Osteoblast (primary cell): ENCODE measurements at regions not wholly inside any gene's neighbourhood (a gene's known extent, or its start where the extent isn't known, plus 50 kb on each side); places are given as distances from the start of the nearest gene placed in this dataset.
"Not testable (repeated sequence)": the region's sequence is repeated elsewhere in the genome, so short reads cannot be mapped to it uniquely, and the experiment has no call there.

Experiments
- DNase-seq: peaks from one replicate; pipeline ENCODE4 v3.0.0; 2011; ENCODE audit warnings: low spot score, mixed read lengths; ENCODE audit not compliant: insufficient read length; ENCODE audit errors: missing footprints
- H2AFZ ChIP-seq: 2 replicates; pipeline ENCODE4 v1.6.0; 2011; ENCODE audit warnings: mild to moderate bottlenecking, low read length
- H3K27ac ChIP-seq: 2 replicates; pipeline ENCODE4 v1.5.1; 2011; ENCODE audit warnings: mild to moderate bottlenecking, low read depth, low read length, moderate library complexity
- H3K27me3 ChIP-seq: 2 replicates; pipeline ENCODE4 v1.6.0; 2012; ENCODE audit warnings: mild to moderate bottlenecking, control low read depth, inconsistent platforms, low read length, moderate library complexity; ENCODE audit not compliant: insufficient read depth
- H3K36me3 ChIP-seq: 2 replicates; pipeline ENCODE4 v1.5.1; 2011; ENCODE audit warnings: mild to moderate bottlenecking, low read length, control low read depth, moderate library complexity; ENCODE audit not compliant: insufficient read depth
- H3K4me1 ChIP-seq: 2 replicates; pipeline ENCODE4 v1.5.1; 2011; ENCODE audit warnings: mild to moderate bottlenecking, low read length, control low read depth, moderate library complexity; ENCODE audit not compliant: insufficient read depth
- H3K4me2 ChIP-seq: 2 replicates; pipeline ENCODE4 v1.6.0; 2011; ENCODE audit warnings: mild to moderate bottlenecking, low read length; ENCODE audit not compliant: insufficient read depth
- H3K4me3 ChIP-seq: fragments of 200-600 bp; sonication (generic); 3 replicates; pipeline ENCODE4 v1.5.1; 2012; ENCODE audit warnings: mild to moderate bottlenecking, low read length, inconsistent platforms; ENCODE audit not compliant: insufficient read depth
- H3K79me2 ChIP-seq: 2 replicates; pipeline ENCODE4 v1.6.0; 2012; ENCODE audit warnings: mild to moderate bottlenecking, low read length, control low read depth, inconsistent platforms; ENCODE audit not compliant: insufficient read depth
- H3K9me3 ChIP-seq: 2 replicates; pipeline ENCODE4 v1.5.1; 2011; ENCODE audit warnings: low read depth, low read length, control low read depth
- H4K20me1 ChIP-seq: 2 replicates; pipeline ENCODE4 v1.6.0; 2012; ENCODE audit warnings: mild to moderate bottlenecking, low read length, control low read depth; ENCODE audit not compliant: insufficient read depth
- TF ChIP-seq, protein P1 (sequence below): IDR thresholded peaks from 2 replicates; pipeline ENCODE4 v1.5.1; 2011; ENCODE audit warnings: mild to moderate bottlenecking, low read depth, low read length, moderate library complexity; ENCODE audit errors: extremely low read depth

- TF ChIP-seq, protein P1, sequence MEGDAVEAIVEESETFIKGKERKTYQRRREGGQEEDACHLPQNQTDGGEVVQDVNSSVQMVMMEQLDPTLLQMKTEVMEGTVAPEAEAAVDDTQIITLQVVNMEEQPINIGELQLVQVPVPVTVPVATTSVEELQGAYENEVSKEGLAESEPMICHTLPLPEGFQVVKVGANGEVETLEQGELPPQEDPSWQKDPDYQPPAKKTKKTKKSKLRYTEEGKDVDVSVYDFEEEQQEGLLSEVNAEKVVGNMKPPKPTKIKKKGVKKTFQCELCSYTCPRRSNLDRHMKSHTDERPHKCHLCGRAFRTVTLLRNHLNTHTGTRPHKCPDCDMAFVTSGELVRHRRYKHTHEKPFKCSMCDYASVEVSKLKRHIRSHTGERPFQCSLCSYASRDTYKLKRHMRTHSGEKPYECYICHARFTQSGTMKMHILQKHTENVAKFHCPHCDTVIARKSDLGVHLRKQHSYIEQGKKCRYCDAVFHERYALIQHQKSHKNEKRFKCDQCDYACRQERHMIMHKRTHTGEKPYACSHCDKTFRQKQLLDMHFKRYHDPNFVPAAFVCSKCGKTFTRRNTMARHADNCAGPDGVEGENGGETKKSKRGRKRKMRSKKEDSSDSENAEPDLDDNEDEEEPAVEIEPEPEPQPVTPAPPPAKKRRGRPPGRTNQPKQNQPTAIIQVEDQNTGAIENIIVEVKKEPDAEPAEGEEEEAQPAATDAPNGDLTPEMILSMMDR = no peak
- no peak overlapping the region for H3K4me2 ChIP-seq
- no peak overlapping the region for H3K4me3 ChIP-seq
- H2AFZ ChIP-seq = peak overlapping the region; percentile 13
- H3K27ac ChIP-seq = no peak overlapping the region
- H4K20me1 ChIP-seq = no peaks in the 10 kb centered on the region
- H3K9me3 ChIP-seq = no peaks in the 10 kb centered on the region
- no peak for DNase-seq
- no peaks in the 10 kb centered on the region for H3K36me3 ChIP-seq
- H3K79me2 ChIP-seq = no peaks in the 10 kb centered on the region
- no peaks in the 10 kb centered on the region for H3K27me3 ChIP-seq
- peaks cover 4% of the 10 kb centered on the region for H3K4me1 ChIP-seq
These were observed 57.9 kb upstream of the ABHD2 start for GRCh38 chr15:89030311-89030710.

GRCh38 chr15:89031637-89032285, 56.5 kb upstream of the ABHD2 start:
- not testable (repeated sequence) for H3K27me3 ChIP-seq, H4K20me1 ChIP-seq, H2AFZ ChIP-seq, H3K9me3 ChIP-seq, H3K79me2 ChIP-seq, H3K4me2 ChIP-seq, H3K4me3 ChIP-seq, H3K27ac ChIP-seq, DNase-seq, H3K36me3 ChIP-seq
- H3K4me1 ChIP-seq = peaks cover 10% of the 10 kb centered on the region

DNA sequence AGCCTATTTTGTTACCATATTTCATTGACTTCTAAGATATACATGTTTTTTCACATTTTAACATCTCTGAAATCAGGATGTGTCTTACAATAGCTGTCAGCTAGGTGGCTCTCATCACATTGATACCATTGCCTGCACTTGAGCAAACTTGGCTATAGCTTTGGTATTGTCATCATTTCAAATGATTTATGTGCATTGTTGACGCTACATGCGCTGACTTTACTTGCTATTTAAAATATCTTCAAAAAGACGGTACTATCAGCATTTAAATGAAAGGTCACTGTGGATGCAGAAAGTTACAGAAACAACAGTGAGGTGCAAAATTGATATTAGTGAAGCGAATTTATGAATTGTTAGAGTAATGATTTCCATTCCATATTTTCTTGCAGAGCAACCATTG, 54.0 kb upstream of the ABHD2 start:
- TF ChIP-seq, protein P1 = peak; percentile 56
- Histone ChIP-seq H3K36me3 (no peaks in the 10 kb centered on the region), H4K20me1 (no peaks in the 10 kb centered on the region), H3K27ac (no peak overlapping the region), H3K79me2 (no peaks in the 10 kb centered on the region), H3K9me3 (no peaks in the 10 kb centered on the region), H3K4me3 (no peak overlapping the region), H3K27me3 (no peaks in the 10 kb centered on the region), H3K4me2 (peak overlapping the region; percentile 2), H2AFZ (no peak overlapping the region), H3K4me1 (peaks cover 12% of the 10 kb centered on the region)
- DNase-seq = peak; percentile 87

- H3K27me3 ChIP-seq = no peaks in the 10 kb centered on the region
- no peaks in the 10 kb centered on the region for H3K36me3 ChIP-seq
- no peak overlapping the region for H3K4me2 ChIP-seq
- TF ChIP-seq, protein P1 = no peak
- no peak overlapping the region for H3K4me3 ChIP-seq
- H3K27ac ChIP-seq = no peak overlapping the region
- no peaks in the 10 kb centered on the region for H4K20me1 ChIP-seq
- no peak overlapping the region for H2AFZ ChIP-seq
- H3K79me2 ChIP-seq = no peaks in the 10 kb centered on the region
- no peak for DNase-seq
- H3K4me1 ChIP-seq = peaks cover 12% of the 10 kb centered on the region
- no peaks in the 10 kb centered on the region for H3K9me3 ChIP-seq
These were observed 53.1 kb upstream of the ABHD2 start for GRCh38 chr15:89035150-89035549.
